ENCODE measurements at regions not wholly inside any gene's neighbourhood (a gene's known extent, or its start where the extent isn't known, plus 50 kb on each side); places are given as distances from the start of the nearest gene placed in this dataset.

- no peak for DNase-seq
Observed at GRCh38 chr1:38244218-38244845, 197.7 kb upstream of the POU3F1 start.

- no peak for DNase-seq
Observed at GRCh38 chr1:38243106-38243505, 196.5 kb upstream of the POU3F1 start.

GRCh38 chr1:38242506-38242905 lies 195.9 kb upstream of the POU3F1 start:
- no peak for DNase-seq

GRCh38 chr1:38241594-38242334 lies 195.2 kb upstream of the POU3F1 start:
- no peak for DNase-seq

GRCh38 chr1:38240618-38241017 lies 194.0 kb upstream of the POU3F1 start:
- DNase-seq, result no peak

GRCh38 chr1:38239258-38239835 lies 192.8 kb upstream of the POU3F1 start:
- no peak for DNase-seq

GRCh38 chr1:38238294-38238693 lies 191.7 kb upstream of the POU3F1 start:
- no peak for DNase-seq

- DNase-seq, result peak; percentile 60
Observed at GRCh38 chr1:38235705-38236104, 189.1 kb upstream of the POU3F1 start.

- DNase-seq, result no peak
Observed at GRCh38 chr1:38231941-38232340, 185.3 kb upstream of the POU3F1 start.

GRCh38 chr1:38228718-38229117 lies 182.1 kb upstream of the POU3F1 start:
- DNase-seq, result no peak

- no peak for DNase-seq
Observed at GRCh38 chr1:38225745-38226144, 179.2 kb upstream of the POU3F1 start.

GRCh38 chr1:38223391-38223790 lies 176.8 kb upstream of the POU3F1 start:
- DNase-seq, result no peak

GRCh38 chr1:38222891-38223290 lies 176.3 kb upstream of the POU3F1 start:
- no peak for DNase-seq

GRCh38 chr1:38221006-38221649 lies 174.5 kb upstream of the POU3F1 start:
- no peak for DNase-seq

GRCh38 chr1:38217316-38217715 lies 170.7 kb upstream of the POU3F1 start:
- no peak for DNase-seq

- no peak for DNase-seq
Observed at GRCh38 chr1:38213646-38214434, 167.2 kb upstream of the POU3F1 start.

GRCh38 chr1:38210895-38211177 lies 164.2 kb upstream of the POU3F1 start:
- DNase-seq, result no peak

- peak; percentile 73 for DNase-seq
Observed at GRCh38 chr1:38210021-38210894, 163.7 kb upstream of the POU3F1 start.

- DNase-seq, result no peak
Observed at GRCh38 chr1:38208716-38209632, 162.4 kb upstream of the POU3F1 start.

GRCh38 chr1:38207906-38208305 lies 161.3 kb upstream of the POU3F1 start:
- no peak for DNase-seq

GRCh38 chr1:38207275-38207674 lies 160.7 kb upstream of the POU3F1 start:
- no peak for DNase-seq

All from DMS79 treated with DMSO at 0.1 percent for 48 hours (cell line).